GM12865 (cell line): ENCODE measurements at regions not wholly inside any gene's neighbourhood (a gene's known extent, or its start where the extent isn't known, plus 50 kb on each side); places are given as distances from the start of the nearest gene placed in this dataset.

Source experiments
- DNase-seq: peaks from one replicate; pipeline ENCODE4 v3.0.0; 2010; ENCODE audit warnings: low read depth
- H3K4me3 ChIP-seq: 2 replicates; pipeline ENCODE4 v1.5.1; 2011; ENCODE audit warnings: mild to moderate bottlenecking, low read depth, low read length, control low read depth
- CTCF ChIP-seq: IDR thresholded peaks from 2 replicates; pipeline ENCODE4 v1.5.1; 2011; ENCODE audit warnings: low read length, control low read depth, low read depth, inconsistent platforms; ENCODE audit not compliant: insufficient read depth; ENCODE audit errors: missing control alignments

GRCh38 chr20:50436052-50436656, 74.0 kb upstream of the PTPN1 start:
- no peak for DNase-seq
- no peak overlapping the region for H3K4me3 ChIP-seq
- TF ChIP-seq CTCF = no peak

GRCh38 chr20:50436696-50437095, 73.5 kb upstream of the PTPN1 start:
- TF ChIP-seq CTCF = no peak
- no peak for DNase-seq
- no peak overlapping the region for H3K4me3 ChIP-seq

GRCh38 chr20:50438986-50439407, 71.2 kb upstream of the PTPN1 start:
- no peak for TF ChIP-seq CTCF
- H3K4me3 ChIP-seq = no peak overlapping the region
- DNase-seq = no peak

GRCh38 chr20:50439539-50440453, 70.4 kb upstream of the PTPN1 start:
- no peak for TF ChIP-seq CTCF
- H3K4me3 ChIP-seq = no peak overlapping the region
- no peak for DNase-seq

GRCh38 chr20:50442512-50442911, 67.7 kb upstream of the PTPN1 start:
- no peak overlapping the region for H3K4me3 ChIP-seq
- no peak for DNase-seq
- no peak for TF ChIP-seq CTCF

GRCh38 chr20:50445354-50446151, 64.6 kb upstream of the PTPN1 start:
- DNase-seq = no peak
- TF ChIP-seq CTCF = no peak
- no peak overlapping the region for H3K4me3 ChIP-seq
